T-helper 2 cell (primary cell): ENCODE measurements at regions not wholly inside any gene's neighbourhood (a gene's known extent, or its start where the extent isn't known, plus 50 kb on each side); places are given as distances from the start of the nearest gene placed in this dataset.

Source experiments
- DNase-seq, 5 experiments: peaks; one replicate each; pipeline versions ENCODE4 v3.0.0 to v3.0.0-alpha.2; 2012 to 2022

DNA sequence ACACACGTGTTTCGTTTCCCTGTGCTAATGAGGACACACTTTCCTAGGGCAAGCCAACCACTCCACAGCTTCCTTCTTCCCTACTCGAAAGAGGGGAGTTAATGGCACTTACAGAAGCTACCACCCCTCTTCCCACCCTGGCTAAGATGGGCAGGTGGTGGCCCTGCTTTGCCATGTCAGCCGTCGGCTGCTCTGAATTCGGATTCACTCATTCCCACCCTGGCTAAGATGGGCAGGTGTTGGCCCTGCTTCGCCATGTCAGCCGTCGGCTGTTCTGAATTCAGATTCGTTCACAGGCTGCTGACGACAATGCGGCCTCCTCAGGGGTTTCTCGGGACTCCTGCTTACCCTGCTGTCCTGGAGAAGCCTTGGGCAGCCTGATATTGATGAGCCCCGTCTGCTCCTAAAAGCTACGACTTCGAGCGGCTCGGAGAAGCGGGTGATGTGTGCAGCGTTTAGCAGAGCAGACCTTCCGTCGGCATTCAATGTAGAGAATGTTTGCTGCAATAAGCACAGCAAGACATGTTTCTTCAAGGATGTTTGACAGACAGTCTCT, 56.2 kb upstream of the PPP2R2D start:
- DNase-seq, result no peak

DNA sequence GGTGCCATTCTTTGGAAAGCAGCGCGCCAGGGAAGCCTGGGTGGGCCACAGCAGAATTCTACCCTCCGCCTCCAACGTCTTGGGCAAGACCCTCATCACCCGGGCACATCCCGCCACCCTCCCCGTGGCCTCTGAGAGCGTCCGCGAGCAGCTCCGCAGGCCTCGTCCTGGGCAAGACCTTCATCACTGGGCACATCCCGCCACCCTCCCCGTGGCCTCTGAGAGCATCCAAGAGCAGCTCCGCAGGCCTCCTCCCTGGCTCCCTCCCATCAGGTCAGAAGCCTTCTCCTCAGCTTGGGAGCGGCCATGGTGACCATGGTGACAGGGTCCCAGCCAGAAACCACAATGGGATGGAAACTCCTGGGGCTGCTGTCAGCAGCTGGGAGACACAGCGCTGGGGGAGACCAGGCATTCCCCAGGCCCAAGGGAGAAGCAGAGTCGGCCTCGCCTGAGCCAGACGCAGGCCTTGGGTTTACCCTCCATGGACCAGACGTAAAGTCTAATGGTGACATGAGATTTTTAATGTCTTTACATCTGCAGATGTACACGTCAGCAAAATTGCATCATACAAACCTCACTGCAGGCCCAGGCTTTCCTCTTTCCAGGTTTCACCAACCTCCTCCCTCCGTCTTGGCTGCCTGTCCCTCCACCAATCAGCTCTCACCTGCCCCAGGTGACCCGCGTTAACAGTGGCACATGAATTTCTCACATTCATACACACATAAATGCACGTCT, 55.1 kb upstream of the PPP2R2D start:
- DNase-seq, result no peak

- DNase-seq, result no peak
Observed at GRCh38 chr10:131846240-131847101, 54.3 kb upstream of the PPP2R2D start.

GRCh38 chr10:131847241-131847783, 53.5 kb upstream of the PPP2R2D start:
- DNase-seq, result peak in 1 of 5 experiments; percentile 10

DNA sequence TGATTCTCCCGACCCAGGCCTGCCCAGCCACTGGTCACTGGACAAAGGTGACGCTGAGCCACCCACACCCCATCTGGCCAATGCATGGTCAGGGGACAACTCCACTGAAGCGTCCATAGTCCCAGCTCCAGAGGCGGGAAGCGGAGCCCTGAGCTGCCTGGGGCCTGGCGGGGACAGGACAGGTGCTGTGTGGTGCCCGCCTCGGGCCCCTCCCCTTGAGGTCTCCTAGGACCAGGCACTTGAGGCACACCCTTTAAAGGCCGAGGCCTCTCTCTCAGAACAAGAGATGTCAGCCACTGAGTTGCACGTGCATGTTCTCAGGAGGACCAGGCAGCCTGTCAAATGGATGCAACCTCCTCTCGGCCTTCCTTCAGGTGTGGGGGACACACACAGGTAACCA, 52.5 kb upstream of the PPP2R2D start:
- no peak for DNase-seq

DNA sequence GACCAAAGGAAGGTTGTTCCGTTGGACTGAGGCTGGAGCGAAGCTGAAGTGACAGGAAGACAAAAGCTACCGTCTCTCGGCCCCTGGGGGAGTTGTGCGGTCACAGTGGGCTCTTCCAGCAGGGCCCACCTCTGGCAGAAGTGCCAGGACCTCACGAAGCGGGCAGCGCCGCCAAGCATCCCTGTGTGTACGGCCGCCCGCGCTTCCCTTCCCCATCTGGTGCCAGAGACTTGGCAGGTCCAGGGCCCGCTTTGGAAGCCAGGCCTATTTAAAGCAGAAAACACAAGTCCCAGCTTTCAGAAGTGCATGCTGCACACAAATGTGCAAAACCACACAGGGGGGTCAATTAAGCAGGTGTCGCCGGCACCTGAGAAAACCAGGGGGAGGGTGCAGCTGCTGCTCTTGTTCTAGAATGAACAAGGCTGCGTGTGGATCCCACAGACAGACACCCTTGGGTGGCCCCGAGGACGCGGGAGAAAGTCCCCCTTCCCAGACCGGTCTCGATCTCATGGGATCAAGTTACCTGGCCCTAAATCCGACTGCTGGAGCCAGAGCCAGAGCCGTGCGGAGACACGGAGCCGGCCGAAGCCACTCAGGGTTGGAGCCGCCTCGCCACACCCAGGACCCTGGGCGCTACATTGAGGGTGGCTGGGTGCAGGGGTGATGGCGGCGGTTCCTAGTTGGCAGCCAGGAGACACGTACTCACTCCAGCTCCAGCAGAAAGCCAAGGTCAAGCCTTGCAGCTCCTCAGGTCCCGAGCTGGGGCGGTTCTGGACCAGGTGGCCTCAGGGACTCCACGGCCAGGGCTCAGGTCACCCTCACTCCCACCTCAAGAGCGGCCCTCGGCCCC, 51.8 kb upstream of the PPP2R2D start:
- no peak for DNase-seq

- DNase-seq, result no peak
Observed at GRCh38 chr10:131849591-131850382, 51.0 kb upstream of the PPP2R2D start.

- no peak for DNase-seq
Observed at GRCh38 chr10:131850383-131850870, 50.4 kb upstream of the PPP2R2D start.
